ENCODE measurements at regions not wholly inside any gene's neighbourhood (a gene's known extent, or its start where the extent isn't known, plus 50 kb on each side); places are given as distances from the start of the nearest gene placed in this dataset.

DNA sequence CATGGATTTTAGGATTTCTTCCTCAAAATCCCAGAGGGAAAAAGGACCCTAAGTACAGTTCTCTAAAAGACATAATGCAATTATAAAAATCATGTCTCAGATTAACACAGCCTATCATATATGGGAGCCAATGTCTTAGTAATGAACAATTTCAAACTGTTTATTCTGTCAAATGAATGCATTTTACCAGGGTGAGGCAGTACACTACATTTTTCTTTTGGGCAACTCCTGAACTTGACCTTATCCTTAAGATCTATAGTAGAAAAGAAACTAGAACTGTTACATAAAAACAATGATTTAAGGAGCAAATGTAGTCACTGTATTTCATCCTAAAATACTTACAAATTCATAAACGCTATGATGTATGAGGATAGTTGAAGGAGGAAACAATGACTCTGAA lies 226.3 kb upstream of the B3GALT2 start:
- TF ChIP-seq POLR2A (IDR thresholded peaks at IDR 0.05): no peak
- TF ChIP-seq, protein P1, sequence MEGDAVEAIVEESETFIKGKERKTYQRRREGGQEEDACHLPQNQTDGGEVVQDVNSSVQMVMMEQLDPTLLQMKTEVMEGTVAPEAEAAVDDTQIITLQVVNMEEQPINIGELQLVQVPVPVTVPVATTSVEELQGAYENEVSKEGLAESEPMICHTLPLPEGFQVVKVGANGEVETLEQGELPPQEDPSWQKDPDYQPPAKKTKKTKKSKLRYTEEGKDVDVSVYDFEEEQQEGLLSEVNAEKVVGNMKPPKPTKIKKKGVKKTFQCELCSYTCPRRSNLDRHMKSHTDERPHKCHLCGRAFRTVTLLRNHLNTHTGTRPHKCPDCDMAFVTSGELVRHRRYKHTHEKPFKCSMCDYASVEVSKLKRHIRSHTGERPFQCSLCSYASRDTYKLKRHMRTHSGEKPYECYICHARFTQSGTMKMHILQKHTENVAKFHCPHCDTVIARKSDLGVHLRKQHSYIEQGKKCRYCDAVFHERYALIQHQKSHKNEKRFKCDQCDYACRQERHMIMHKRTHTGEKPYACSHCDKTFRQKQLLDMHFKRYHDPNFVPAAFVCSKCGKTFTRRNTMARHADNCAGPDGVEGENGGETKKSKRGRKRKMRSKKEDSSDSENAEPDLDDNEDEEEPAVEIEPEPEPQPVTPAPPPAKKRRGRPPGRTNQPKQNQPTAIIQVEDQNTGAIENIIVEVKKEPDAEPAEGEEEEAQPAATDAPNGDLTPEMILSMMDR (IDR thresholded peaks at IDR 0.05): no peak
